GM23338 (cell line): ENCODE measurements at regions not wholly inside any gene's neighbourhood (a gene's known extent, or its start where the extent isn't known, plus 50 kb on each side); places are given as distances from the start of the nearest gene placed in this dataset.

Experiments
- ATAC-seq: fragments of 200-7000 bp; cut with Tn5 transposase; 3 replicates; pipeline ENCODE4 v1.9.1; 2020
- DNase-seq: peaks from one replicate; pipeline ENCODE4 v3.0.0-alpha.2; 2015; ENCODE audit warnings: low spot score
- H2AFZ ChIP-seq: fragments of 200-600 bp; sonication (generic); 2 replicates; pipeline ENCODE4 v1.8.0; 2016; ENCODE audit warnings: antibody characterized with exemption, mild to moderate bottlenecking, moderate library complexity
- H3F3A ChIP-seq: fragments of 200-600 bp; sonication (generic); replicated peaks from 2 replicates; pipeline ENCODE4 v1.8.0; 2017; ENCODE audit warnings: antibody characterized with exemption, mixed run types, low read depth
- H3K27ac ChIP-seq: fragments of 200-600 bp; sonication (generic); 2 replicates; pipeline ENCODE4 v1.6.1; 2016; ENCODE audit warnings: low read depth
- H3K27me3 ChIP-seq: fragments of 200-600 bp; sonication (generic); 2 replicates; pipeline ENCODE4 v1.8.0; 2016; ENCODE audit warnings: mild to moderate bottlenecking, mixed run types, moderate library complexity; ENCODE audit not compliant: insufficient read depth
- H3K36me3 ChIP-seq: fragments of 200-600 bp; sonication (generic); 2 replicates; pipeline ENCODE4 v1.8.0; 2016; ENCODE audit warnings: mild to moderate bottlenecking; ENCODE audit not compliant: insufficient read depth
- H3K4me1 ChIP-seq: fragments of 200-600 bp; sonication (generic); 2 replicates; pipeline ENCODE4 v1.8.0; 2016; ENCODE audit warnings: mild to moderate bottlenecking, moderate library complexity; ENCODE audit not compliant: insufficient read depth
- H3K4me2 ChIP-seq: fragments of 200-600 bp; sonication (generic); 2 replicates; pipeline ENCODE4 v1.7.1; 2017; ENCODE audit warnings: mixed run types
- H3K4me3 ChIP-seq: fragments of 200-600 bp; sonication (generic); 2 replicates; pipeline ENCODE4 v1.6.1; 2016; ENCODE audit warnings: mixed run types
- H3K79me2 ChIP-seq: fragments of 200-600 bp; sonication (generic); replicated peaks from 2 replicates; pipeline ENCODE4 v1.8.0; 2017; ENCODE audit warnings: mild to moderate bottlenecking; ENCODE audit not compliant: insufficient read depth
- H3K9me2 ChIP-seq: fragments of 200-600 bp; sonication (generic); 2 replicates; pipeline ENCODE4 v1.8.0; 2017; ENCODE audit not compliant: insufficient read depth
- H4K20me1 ChIP-seq: fragments of 200-600 bp; sonication (generic); replicated peaks from 2 replicates; pipeline ENCODE4 v1.8.0; 2017; ENCODE audit warnings: mild to moderate bottlenecking; ENCODE audit not compliant: insufficient read depth
- H3K27ac Mint-ChIP-seq: 2 replicates; pipeline ENCODE4 v1.8.0; 2020; ENCODE audit warnings: inconsistent platforms, mild to moderate bottlenecking, moderate library complexity, mixed read lengths
- H3K27me3 Mint-ChIP-seq: 3 replicates; pipeline ENCODE4 v1.8.0; 2022; ENCODE audit warnings: low read depth, mild to moderate bottlenecking, moderate library complexity, mixed read lengths, inconsistent platforms; ENCODE audit not compliant: insufficient read depth, poor library complexity
- H3K36me3 Mint-ChIP-seq: 3 replicates; pipeline ENCODE4 v1.8.0; 2021; ENCODE audit warnings: low read depth, mild to moderate bottlenecking, inconsistent platforms, moderate library complexity, mixed read lengths
- H3K4me1 Mint-ChIP-seq: 3 replicates; pipeline ENCODE4 v1.8.0; 2020; ENCODE audit warnings: mild to moderate bottlenecking, inconsistent platforms, mixed read lengths
- H3K4me3 Mint-ChIP-seq: 3 replicates; pipeline ENCODE4 v1.8.0; 2021; ENCODE audit warnings: moderate library complexity, mild to moderate bottlenecking, inconsistent platforms, mixed read lengths
- H3K9me3 Mint-ChIP-seq: 3 replicates; pipeline ENCODE4 v1.8.0; 2020; ENCODE audit warnings: moderate library complexity, mild to moderate bottlenecking, inconsistent platforms, mixed read lengths
- CREB1 ChIP-seq: fragments of 250-450 bp; sonication (Bioruptor Pico); IDR thresholded peaks from 2 replicates; pipeline ENCODE4 v1.5.0; 2020; ENCODE audit warnings: low read depth, mild to moderate bottlenecking, moderate library complexity
- ETS1 ChIP-seq: IDR thresholded peaks from 2 replicates; pipeline ENCODE4 v1.6.1; 2016; ENCODE audit warnings: antibody characterized with exemption
- EZH2 ChIP-seq: fragments of 200-600 bp; sonication (generic); IDR thresholded peaks from one replicate; pipeline ENCODE4 v1.8.0; 2017; ENCODE audit warnings: antibody characterized with exemption, mild to moderate bottlenecking, low read depth; ENCODE audit not compliant: unreplicated experiment
- EZH2phosphoT487 ChIP-seq: fragments of 200-600 bp; sonication (generic); IDR thresholded peaks from one replicate; pipeline ENCODE4 v1.8.1; 2018; ENCODE audit warnings: antibody characterized with exemption; ENCODE audit not compliant: unreplicated experiment
- JUNB ChIP-seq: IDR thresholded peaks from one replicate; pipeline ENCODE4 v1.6.1; 2016; ENCODE audit warnings: antibody characterized with exemption; ENCODE audit not compliant: unreplicated experiment
- NANOG ChIP-seq: IDR thresholded peaks from 2 replicates; pipeline ENCODE4 v1.6.1; 2016; ENCODE audit warnings: antibody characterized with exemption, borderline replicate concordance
- POLR2AphosphoS5 ChIP-seq: IDR thresholded peaks from 2 replicates; pipeline ENCODE4 v1.6.1; 2016; ENCODE audit warnings: antibody characterized with exemption, low read depth
- REST ChIP-seq: IDR thresholded peaks from one replicate; pipeline ENCODE4 v1.6.1; 2018; ENCODE audit warnings: antibody characterized with exemption; ENCODE audit not compliant: unreplicated experiment
- STAT1 ChIP-seq: IDR thresholded peaks from one replicate; pipeline ENCODE4 v1.6.1; 2016; ENCODE audit warnings: antibody characterized with exemption; ENCODE audit not compliant: unreplicated experiment
- ZNF114 ChIP-seq: fragments of 250-450 bp; sonication (Bioruptor Pico); IDR thresholded peaks from 2 replicates; pipeline ENCODE4 v1.5.0; 2020; ENCODE audit warnings: mild to moderate bottlenecking, moderate library complexity
- ZNF331 ChIP-seq: fragments of 250-450 bp; sonication (Bioruptor Pico); IDR thresholded peaks from 2 replicates; pipeline ENCODE4 v1.5.0; 2020; ENCODE audit warnings: low read depth, mild to moderate bottlenecking, moderate library complexity
- TF ChIP-seq, protein P1 (sequence below), 2 experiments: fragments of 200-600 bp in 1 of 2; sonication (generic) in 1 of 2; conservative IDR thresholded peaks; 2 replicates each; pipeline versions ENCODE4 v1.5.1 to v1.6.1; 2016 to 2017; ENCODE audit warnings: antibody characterized with exemption in 2 of 2, low read depth in 2 of 2, mild to moderate bottlenecking in 2 of 2, moderate library complexity in 1 of 2
- TF ChIP-seq, protein P2 (sequence below): fragments of 250-450 bp; sonication (Bioruptor Pico); IDR thresholded peaks from 2 replicates; pipeline ENCODE4 v1.5.0; 2020; ENCODE audit warnings: mild to moderate bottlenecking, moderate library complexity

DNA sequence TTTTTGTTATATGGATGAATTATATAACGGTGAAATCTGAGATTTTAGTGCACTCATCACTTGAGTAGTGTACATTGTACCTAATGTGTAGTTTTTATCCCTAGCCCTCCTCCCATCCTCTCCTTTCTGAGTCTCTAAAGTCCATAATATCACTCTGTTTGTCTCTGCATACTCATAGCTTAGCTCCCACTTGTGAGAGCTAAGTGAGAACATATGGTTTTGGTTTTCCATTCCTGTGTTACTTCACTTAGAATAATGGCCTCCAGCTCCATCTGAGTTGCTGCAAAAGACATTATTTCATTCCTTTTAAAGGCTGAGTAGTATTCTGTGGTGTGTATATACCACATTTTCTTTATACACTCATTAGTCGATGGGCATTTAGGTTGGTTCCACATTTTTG, 94.0 kb downstream of the SLC10A2 start:
- no peak overlapping the region for H3K4me3 Mint-ChIP-seq
- Histone ChIP-seq H3K36me3 (no peaks in the 10 kb centered on the region), H3K9me2 (no peaks in the 10 kb centered on the region; the same call in 1 of the 2 replicates), H3K79me2 (no peaks in the 10 kb centered on the region), H3K4me3 (no peak overlapping the region), H3K27ac (no peak overlapping the region), H2AFZ (no peak overlapping the region), H4K20me1 (no peaks in the 10 kb centered on the region), H3F3A (no peaks in the 10 kb centered on the region), H3K4me2 (no peak overlapping the region), H3K4me1 (no peaks in the 10 kb centered on the region), H3K27me3 (no peaks in the 10 kb centered on the region)
- TF ChIP-seq REST: no peak
- TF ChIP-seq ETS1: no peak
- TF ChIP-seq NANOG: no peak
- TF ChIP-seq ZNF114 (CRISPR knock-in tag): no peak
- no peak for TF ChIP-seq EZH2
- TF ChIP-seq JUNB: no peak
- TF ChIP-seq, protein P1, sequence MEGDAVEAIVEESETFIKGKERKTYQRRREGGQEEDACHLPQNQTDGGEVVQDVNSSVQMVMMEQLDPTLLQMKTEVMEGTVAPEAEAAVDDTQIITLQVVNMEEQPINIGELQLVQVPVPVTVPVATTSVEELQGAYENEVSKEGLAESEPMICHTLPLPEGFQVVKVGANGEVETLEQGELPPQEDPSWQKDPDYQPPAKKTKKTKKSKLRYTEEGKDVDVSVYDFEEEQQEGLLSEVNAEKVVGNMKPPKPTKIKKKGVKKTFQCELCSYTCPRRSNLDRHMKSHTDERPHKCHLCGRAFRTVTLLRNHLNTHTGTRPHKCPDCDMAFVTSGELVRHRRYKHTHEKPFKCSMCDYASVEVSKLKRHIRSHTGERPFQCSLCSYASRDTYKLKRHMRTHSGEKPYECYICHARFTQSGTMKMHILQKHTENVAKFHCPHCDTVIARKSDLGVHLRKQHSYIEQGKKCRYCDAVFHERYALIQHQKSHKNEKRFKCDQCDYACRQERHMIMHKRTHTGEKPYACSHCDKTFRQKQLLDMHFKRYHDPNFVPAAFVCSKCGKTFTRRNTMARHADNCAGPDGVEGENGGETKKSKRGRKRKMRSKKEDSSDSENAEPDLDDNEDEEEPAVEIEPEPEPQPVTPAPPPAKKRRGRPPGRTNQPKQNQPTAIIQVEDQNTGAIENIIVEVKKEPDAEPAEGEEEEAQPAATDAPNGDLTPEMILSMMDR (conservative IDR thresholded peaks at IDR 0.05; ENCODE audit: low read depth in 2 of 2): no peak
- TF ChIP-seq ZNF331 (CRISPR knock-in tag): no peak
- no peak for TF ChIP-seq EZH2phosphoT487
- TF ChIP-seq CREB1 (CRISPR knock-in tag): no peak
- TF ChIP-seq POLR2AphosphoS5: no peak
- no peak for TF ChIP-seq STAT1
- TF ChIP-seq, protein P2, sequence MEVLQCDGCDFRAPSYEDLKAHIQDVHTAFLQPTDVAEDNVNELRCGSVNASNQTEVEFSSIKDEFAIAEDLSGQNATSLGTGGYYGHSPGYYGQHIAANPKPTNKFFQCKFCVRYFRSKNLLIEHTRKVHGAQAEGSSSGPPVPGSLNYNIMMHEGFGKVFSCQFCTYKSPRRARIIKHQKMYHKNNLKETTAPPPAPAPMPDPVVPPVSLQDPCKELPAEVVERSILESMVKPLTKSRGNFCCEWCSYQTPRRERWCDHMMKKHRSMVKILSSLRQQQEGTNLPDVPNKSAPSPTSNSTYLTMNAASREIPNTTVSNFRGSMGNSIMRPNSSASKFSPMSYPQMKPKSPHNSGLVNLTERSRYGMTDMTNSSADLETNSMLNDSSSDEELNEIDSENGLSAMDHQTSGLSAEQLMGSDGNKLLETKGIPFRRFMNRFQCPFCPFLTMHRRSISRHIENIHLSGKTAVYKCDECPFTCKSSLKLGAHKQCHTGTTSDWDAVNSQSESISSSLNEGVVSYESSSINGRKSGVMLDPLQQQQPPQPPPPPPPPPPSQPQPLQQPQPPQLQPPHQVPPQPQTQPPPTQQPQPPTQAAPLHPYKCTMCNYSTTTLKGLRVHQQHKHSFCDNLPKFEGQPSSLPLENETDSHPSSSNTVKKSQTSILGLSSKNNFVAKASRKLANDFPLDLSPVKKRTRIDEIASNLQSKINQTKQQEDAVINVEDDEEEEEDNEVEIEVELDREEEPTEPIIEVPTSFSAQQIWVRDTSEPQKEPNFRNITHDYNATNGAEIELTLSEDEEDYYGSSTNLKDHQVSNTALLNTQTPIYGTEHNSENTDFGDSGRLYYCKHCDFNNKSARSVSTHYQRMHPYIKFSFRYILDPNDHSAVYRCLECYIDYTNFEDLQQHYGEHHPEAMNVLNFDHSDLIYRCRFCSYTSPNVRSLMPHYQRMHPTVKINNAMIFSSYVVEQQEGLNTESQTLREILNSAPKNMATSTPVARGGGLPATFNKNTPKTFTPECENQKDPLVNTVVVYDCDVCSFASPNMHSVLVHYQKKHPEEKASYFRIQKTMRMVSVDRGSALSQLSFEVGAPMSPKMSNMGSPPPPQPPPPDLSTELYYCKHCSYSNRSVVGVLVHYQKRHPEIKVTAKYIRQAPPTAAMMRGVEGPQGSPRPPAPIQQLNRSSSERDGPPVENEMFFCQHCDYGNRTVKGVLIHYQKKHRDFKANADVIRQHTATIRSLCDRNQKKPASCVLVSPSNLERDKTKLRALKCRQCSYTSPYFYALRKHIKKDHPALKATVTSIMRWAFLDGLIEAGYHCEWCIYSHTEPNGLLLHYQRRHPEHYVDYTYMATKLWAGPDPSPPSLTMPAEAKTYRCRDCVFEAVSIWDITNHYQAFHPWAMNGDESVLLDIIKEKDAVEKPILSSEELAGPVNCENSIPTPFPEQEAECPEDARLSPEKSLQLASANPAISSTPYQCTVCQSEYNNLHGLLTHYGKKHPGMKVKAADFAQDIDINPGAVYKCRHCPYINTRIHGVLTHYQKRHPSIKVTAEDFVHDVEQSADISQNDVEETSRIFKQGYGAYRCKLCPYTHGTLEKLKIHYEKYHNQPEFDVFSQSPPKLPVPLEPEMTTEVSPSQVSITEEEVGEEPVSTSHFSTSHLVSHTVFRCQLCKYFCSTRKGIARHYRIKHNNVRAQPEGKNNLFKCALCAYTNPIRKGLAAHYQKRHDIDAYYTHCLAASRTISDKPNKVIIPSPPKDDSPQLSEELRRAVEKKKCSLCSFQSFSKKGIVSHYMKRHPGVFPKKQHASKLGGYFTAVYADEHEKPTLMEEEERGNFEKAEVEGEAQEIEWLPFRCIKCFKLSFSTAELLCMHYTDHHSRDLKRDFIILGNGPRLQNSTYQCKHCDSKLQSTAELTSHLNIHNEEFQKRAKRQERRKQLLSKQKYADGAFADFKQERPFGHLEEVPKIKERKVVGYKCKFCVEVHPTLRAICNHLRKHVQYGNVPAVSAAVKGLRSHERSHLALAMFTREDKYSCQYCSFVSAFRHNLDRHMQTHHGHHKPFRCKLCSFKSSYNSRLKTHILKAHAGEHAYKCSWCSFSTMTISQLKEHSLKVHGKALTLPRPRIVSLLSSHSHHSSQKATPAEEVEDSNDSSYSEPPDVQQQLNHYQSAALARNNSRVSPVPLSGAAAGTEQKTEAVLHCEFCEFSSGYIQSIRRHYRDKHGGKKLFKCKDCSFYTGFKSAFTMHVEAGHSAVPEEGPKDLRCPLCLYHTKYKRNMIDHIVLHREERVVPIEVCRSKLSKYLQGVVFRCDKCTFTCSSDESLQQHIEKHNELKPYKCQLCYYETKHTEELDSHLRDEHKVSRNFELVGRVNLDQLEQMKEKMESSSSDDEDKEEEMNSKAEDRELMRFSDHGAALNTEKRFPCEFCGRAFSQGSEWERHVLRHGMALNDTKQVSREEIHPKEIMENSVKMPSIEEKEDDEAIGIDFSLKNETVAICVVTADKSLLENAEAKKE (CRISPR knock-in tag): no peak
- peaks cover 7% of the 10 kb centered on the region; the same call in 2 of the 3 replicates for H3K4me1 Mint-ChIP-seq
- no peaks in the 10 kb centered on the region for H3K36me3 Mint-ChIP-seq
- DNase-seq (no peak), ATAC-seq (no peak)
- H3K27me3 Mint-ChIP-seq: peaks cover 4% of the 10 kb centered on the region
- no peak overlapping the region for H3K27ac Mint-ChIP-seq
- no peaks in the 10 kb centered on the region for H3K9me3 Mint-ChIP-seq
